Vagina (tissue), 2 donors: ENCODE measurements at regions not wholly inside any gene's neighbourhood (a gene's known extent, or its start where the extent isn't known, plus 50 kb on each side); places are given as distances from the start of the nearest gene placed in this dataset.

ENCODE experiments used
- POLR2A ChIP-seq, 2 donors: fragments of 450-650 bp; IDR thresholded peaks; one replicate each; pipeline ENCODE4 v1.6.1; 2017; ENCODE audit warnings: antibody characterized with exemption in 2 of 2, mild to moderate bottlenecking in 2 of 2, moderate library complexity in 2 of 2
- POLR2AphosphoS5 ChIP-seq, 2 donors: sonication (generic); formaldehyde crosslinking; IDR thresholded peaks; one replicate each; pipeline ENCODE4 v1.9.0; 2017; ENCODE audit warnings: antibody characterized with exemption in 2 of 2, mild to moderate bottlenecking in 2 of 2, low read depth in 1 of 2; ENCODE audit not compliant: insufficient read depth in 1 of 2
- TF ChIP-seq, protein P1 (sequence below), 3 experiments: fragments of 450-650 bp in 2 of 3; fragments of 200-600 bp in 1 of 3; sonication (generic) in 1 of 3; IDR thresholded peaks; one replicate each; pipeline ENCODE4 v1.5.1; 2017 to 2019; ENCODE audit warnings: antibody characterized with exemption in 3 of 3, mild to moderate bottlenecking in 2 of 3, moderate library complexity in 2 of 3

DNA sequence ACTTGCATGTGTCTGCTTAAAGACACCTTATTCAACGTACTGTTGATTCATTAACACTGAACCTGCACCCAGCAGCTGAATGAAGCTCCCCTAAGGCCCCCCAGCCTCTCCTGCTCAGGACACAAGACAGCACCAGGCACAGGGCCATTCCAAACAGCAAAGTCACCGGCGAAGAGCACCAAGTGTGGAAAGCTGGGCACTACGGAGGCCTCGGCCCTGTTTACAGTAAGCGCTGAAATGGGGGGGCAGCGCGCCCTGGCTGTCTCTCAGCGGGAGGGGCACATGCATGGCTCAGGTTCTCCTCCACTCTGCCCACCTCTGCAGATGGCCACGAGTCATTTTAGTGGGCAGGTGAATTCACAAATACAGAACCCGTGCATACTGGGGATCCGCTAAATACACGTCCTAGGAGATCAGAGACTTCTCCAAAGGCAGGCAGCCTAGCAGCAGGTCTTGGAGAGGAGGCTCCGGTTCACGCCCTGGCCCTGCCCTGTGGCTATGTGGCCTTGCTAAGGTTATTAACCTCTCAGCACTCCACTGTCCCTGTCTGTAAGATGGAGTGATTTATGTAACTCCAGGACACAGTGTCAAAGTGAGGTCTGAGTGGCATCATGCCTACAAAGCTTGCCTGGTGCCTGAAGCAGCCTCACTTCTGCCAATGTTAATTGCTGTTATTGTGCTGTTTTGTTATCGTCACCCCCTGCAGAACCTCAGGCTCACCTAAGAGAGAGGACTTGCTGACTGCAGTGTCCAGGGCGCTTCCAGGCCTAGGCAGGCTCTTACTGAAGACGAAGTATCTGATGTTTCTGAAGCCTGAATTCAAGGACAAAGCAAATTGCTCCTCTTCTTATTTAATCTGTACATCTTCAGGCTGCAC, 207.4 kb upstream of the SOX1 start:
- no peak for TF ChIP-seq POLR2AphosphoS5 (IDR thresholded peaks at IDR 0.05; ENCODE audit: insufficient read depth in 1 of 2, low read depth in 1 of 2)
- TF ChIP-seq, protein P1, sequence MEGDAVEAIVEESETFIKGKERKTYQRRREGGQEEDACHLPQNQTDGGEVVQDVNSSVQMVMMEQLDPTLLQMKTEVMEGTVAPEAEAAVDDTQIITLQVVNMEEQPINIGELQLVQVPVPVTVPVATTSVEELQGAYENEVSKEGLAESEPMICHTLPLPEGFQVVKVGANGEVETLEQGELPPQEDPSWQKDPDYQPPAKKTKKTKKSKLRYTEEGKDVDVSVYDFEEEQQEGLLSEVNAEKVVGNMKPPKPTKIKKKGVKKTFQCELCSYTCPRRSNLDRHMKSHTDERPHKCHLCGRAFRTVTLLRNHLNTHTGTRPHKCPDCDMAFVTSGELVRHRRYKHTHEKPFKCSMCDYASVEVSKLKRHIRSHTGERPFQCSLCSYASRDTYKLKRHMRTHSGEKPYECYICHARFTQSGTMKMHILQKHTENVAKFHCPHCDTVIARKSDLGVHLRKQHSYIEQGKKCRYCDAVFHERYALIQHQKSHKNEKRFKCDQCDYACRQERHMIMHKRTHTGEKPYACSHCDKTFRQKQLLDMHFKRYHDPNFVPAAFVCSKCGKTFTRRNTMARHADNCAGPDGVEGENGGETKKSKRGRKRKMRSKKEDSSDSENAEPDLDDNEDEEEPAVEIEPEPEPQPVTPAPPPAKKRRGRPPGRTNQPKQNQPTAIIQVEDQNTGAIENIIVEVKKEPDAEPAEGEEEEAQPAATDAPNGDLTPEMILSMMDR (IDR thresholded peaks at IDR 0.05), result no peak
- TF ChIP-seq POLR2A (IDR thresholded peaks at IDR 0.05), result no peak
